Epithelial cell of proximal tubule (primary cell): ENCODE measurements at regions not wholly inside any gene's neighbourhood (a gene's known extent, or its start where the extent isn't known, plus 50 kb on each side); places are given as distances from the start of the nearest gene placed in this dataset.

Experiments
- DNase-seq: peaks from one replicate; pipeline ENCODE4 v3.0.0-alpha.2; 2011; ENCODE audit warnings: low read depth
- H3K4me3 ChIP-seq: 2 replicates; pipeline ENCODE4 v1.5.1; 2011; ENCODE audit warnings: low read depth, mild to moderate bottlenecking, low read length
- CTCF ChIP-seq: conservative IDR thresholded peaks from 2 replicates; pipeline ENCODE4 v1.5.1; 2012; ENCODE audit warnings: low read depth, mild to moderate bottlenecking, low read length

- TF ChIP-seq CTCF: no peak
- DNase-seq: no peak
Observed at GRCh38 chr5:167166696-167167095, 1124.7 kb upstream of the WWC1 start.

DNA sequence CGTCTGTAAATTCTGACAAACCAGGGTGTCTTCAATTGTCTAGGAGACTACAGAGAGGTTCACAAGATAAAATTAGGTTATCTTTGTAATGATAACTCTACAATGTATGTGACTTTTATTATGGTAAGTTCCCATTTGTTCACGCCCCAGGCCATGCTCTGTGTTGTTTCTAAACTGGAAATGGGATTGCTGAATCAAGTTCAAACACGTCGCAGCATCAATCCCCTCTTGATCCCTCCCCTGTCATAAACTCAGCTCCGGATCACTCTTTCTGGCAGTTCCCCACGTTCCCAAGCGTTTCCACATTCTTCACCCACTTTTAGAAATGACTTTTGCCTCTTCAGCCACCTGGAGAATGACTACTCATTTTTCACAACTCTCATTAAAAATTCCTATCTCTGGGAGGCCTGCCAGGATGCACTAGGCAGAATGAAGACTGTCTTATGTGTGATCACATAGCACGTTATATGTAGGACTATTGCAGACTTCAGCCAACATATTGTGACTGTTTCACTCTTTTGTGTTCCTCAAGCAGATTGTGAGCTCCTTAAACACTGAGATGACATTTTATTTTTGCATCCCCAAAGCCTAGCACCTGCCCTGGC is 1124.2 kb upstream of the WWC1 start:
- no peak overlapping the region for H3K4me3 ChIP-seq
- no peak for TF ChIP-seq CTCF
- no peak for DNase-seq

More at GRCh38 chr5:167166696-167167095, 1124.7 kb upstream of the WWC1 start:
- no peak overlapping the region for H3K4me3 ChIP-seq

DNA sequence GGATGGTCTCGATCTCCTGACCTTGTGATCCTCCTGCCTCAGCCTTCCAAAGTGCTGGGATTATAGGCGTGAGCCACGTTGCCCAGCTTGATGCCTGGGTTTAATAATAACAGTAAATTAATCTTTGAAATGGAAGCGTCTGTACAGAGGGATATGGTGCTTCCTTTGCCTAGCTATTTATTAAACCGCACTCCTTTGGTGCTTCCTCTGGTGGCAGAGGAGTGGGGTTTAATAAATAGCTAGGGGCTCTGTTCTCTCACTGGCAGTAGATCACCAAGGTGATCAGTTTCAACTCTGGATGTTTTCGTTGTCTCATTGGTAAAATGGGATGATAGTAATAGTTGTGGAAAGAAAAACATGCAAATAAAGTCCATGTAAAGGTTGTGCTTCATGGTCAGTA is 1122.5 kb upstream of the WWC1 start:
- DNase-seq: peak; percentile 2
- H3K4me3 ChIP-seq: no peak overlapping the region
- no peak for TF ChIP-seq CTCF

DNA sequence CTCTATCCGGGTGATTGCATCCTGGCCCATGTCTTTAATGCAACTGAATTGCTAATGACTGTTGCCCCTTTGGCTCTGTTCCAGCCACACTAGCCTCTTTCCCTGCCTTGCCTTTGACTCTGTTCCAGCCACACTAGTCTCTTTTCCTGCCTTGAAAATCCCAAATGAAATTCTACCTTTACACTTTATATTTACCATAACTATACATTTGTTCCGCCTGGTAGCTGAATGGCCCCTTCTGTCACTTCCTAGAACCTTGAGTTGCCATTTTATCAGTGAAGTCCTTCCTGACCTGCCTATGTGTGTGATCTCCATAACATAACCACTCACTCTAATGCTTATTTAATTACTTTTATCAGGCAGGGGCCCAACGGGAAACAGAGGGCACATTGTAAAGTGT is 1120.4 kb upstream of the WWC1 start:
- DNase-seq: no peak
- no peak overlapping the region for H3K4me3 ChIP-seq
- no peak for TF ChIP-seq CTCF

DNA sequence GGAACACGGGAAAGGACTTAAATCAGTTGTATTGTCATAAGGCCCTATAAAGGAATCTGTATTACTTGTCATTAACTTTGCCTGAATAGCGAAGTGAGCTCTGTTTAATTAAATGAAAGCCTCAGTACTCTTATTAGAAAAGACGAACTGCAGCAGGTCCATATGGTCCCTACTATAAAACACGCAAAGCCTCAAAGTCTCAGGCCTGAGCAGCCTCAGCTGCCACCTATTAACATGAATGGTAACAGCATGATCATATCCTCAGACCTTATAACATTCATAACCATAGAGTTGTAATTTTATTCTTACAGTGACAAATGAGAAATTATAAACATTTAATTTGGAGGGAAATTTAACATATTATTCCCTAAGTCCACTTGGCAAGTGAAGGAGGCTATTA is 1113.7 kb upstream of the WWC1 start:
- no peak for DNase-seq
- no peak for TF ChIP-seq CTCF
- H3K4me3 ChIP-seq: no peak overlapping the region

GRCh38 chr5:167180906-167181305 is 1110.5 kb upstream of the WWC1 start:
- DNase-seq: no peak
- no peak overlapping the region for H3K4me3 ChIP-seq
- TF ChIP-seq CTCF: no peak

GRCh38 chr5:167205881-167206280 is 1085.6 kb upstream of the WWC1 start:
- H3K4me3 ChIP-seq: no peak overlapping the region
- no peak for TF ChIP-seq CTCF

More at GRCh38 chr5:167205881-167206280, 1085.6 kb upstream of the WWC1 start:
- DNase-seq: no peak
